Activated T-helper 2 cell treated with anti-CD3 and anti-CD28 coated beads, Interferon-gamma antibody, Interleukin-2, Interleukin-4, amounts not matched to agents 10 μg/mL and 5 μg/mL and 100 μg/mL, durations not matched to agents 14 hours and 24 hours and 36 hours (primary cell): ENCODE measurements at regions not wholly inside any gene's neighbourhood (a gene's known extent, or its start where the extent isn't known, plus 50 kb on each side); places are given as distances from the start of the nearest gene placed in this dataset.

ENCODE experiments used
- DNase-seq: peaks from one replicate; pipeline ENCODE4 v3.0.0; 2021; ENCODE audit warnings: low spot score
- H3K27ac Mint-ChIP-seq: one replicate; pipeline ENCODE4 v1.8.0; 2021; ENCODE audit warnings: mixed read lengths
- H3K27me3 Mint-ChIP-seq: one replicate; pipeline ENCODE4 v1.8.0; 2021; ENCODE audit warnings: low read depth, mixed read lengths
- H3K36me3 Mint-ChIP-seq: one replicate; pipeline ENCODE4 v1.8.0; 2021; ENCODE audit warnings: low read depth, mixed read lengths
- H3K4me1 Mint-ChIP-seq: one replicate; pipeline ENCODE4 v1.8.0; 2021; ENCODE audit warnings: low read depth, mixed read lengths
- H3K4me3 Mint-ChIP-seq: one replicate; pipeline ENCODE4 v1.8.0; 2021; ENCODE audit warnings: low read depth, mild to moderate bottlenecking, moderate library complexity, mixed read lengths
- H3K9me3 Mint-ChIP-seq: one replicate; pipeline ENCODE4 v1.8.0; 2021; ENCODE audit warnings: mixed read lengths
- intact Hi-C: fragments of 100-400 bp; cut with micrococcal nuclease; formaldehyde crosslinking; loops from one replicate; pipeline ENCODE4 v1.15.1; 2023

DNA sequence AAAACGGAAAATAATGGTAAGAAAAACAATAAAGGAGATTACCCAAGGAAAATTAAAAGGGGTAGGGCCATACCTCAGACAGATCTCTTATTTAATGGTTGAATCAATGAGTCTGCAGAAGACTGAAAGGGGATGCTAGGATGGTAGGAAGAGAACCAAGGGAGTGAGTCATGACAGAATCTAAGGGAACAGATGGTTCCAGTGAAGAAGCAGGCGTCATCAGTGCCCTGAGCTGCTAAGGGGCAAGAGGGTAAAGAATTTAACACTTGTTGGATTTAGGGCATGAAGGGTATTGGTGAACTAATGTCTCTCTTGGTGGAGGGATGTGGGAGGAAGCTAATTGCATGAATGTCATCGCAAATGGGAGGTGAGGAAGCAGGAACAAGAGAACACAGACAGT, 329.2 kb upstream of the TSHZ3 start:
- Mint-ChIP-seq H3K36me3 (no peaks in the 10 kb centered on the region), H3K9me3 (no peaks in the 10 kb centered on the region), H3K4me3 (no peak overlapping the region), H3K27ac (no peak overlapping the region), H3K27me3 (no peaks in the 10 kb centered on the region), H3K4me1 (no peaks in the 10 kb centered on the region)
- DNase-seq: no peak
- intact Hi-C loops: no loop called here

DNA sequence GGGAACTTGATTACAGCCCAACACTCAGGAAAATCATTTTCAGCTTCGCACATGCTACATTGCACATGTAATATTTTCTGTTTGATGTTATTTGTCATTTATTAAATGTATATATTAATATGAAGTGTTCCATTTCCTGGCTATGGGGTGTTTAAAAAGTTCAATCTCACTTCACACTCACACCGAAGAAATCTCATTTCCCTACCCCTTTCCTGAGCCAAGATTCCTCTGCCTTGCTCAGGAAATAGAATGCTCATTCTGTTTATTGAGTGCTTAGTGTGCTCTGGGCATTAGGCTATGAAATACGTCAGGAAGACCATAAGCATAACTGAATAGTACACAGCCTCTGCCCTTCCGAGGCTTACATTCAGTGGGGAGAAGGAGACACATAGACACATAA, 331.9 kb upstream of the TSHZ3 start:
- Mint-ChIP-seq H3K4me3 (no peak overlapping the region), H3K9me3 (peaks cover 3% of the 10 kb centered on the region), H3K27me3 (no peaks in the 10 kb centered on the region), H3K36me3 (no peaks in the 10 kb centered on the region), H3K27ac (no peak overlapping the region), H3K4me1 (no peaks in the 10 kb centered on the region)
- intact Hi-C loops: no loop called here
- no peak for DNase-seq

DNA sequence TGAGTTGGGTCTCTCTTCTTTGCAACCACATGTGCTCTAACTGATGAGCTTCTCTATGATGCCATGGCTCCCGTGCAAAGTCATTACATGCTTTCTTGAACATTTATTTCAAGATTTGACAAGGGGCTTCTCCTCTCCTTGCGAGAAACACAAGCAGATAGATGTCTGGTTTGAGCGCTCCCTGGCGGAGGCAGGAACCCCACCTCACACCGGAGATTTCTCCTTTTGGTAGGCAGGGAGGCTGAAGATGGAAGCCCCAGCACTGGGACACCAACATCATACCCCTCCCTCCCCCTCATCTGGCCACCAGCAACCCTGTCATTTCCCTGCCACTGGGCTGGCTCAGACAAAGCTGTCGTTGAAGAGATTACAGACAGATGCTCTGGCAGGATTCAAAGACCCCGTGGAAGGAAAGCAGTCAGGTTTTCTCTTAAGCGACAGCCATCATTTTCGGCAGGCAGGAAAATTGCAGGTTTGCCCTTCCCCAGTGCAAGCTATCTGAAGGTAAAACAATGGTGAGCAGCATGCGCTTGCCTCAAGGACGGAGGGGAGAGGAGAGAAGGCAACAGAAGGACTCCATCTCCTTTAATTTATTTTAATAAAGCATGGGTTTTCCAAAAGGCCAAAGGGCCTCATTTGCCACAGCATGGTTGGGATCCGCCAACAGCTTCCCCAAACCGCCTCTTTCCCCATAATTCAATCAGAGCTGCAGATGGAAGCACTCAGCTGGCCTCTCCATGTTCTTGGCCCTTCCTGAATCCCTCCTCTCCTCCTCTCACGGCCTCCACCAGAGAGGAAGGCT, 344.1 kb upstream of the TSHZ3 start:
- Mint-ChIP-seq H3K27me3 (no peaks in the 10 kb centered on the region), H3K4me1 (no peaks in the 10 kb centered on the region), H3K27ac (no peak overlapping the region), H3K4me3 (no peak overlapping the region), H3K9me3 (peaks cover 4% of the 10 kb centered on the region), H3K36me3 (no peaks in the 10 kb centered on the region)
- intact Hi-C loops: no loop called here
- DNase-seq: no peak

DNA sequence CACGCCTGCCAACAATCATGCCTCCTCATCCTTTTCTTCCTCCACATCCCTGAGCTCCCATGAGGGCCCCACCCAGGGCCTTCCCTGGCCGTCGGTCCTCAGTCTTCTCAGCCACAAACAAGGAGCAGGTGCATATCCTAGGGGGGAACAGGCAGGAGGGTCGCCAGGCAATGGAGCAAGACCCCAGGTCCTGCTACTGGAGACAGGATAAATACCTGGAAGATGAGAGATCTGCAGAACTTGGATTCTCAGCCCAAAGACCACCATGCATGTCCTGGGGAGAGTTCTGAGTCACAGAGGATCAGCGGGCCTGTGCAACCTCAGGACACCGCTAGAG, 344.7 kb upstream of the TSHZ3 start:
- Mint-ChIP-seq H3K27me3 (no peaks in the 10 kb centered on the region), H3K4me3 (no peak overlapping the region), H3K27ac (no peak overlapping the region), H3K36me3 (no peaks in the 10 kb centered on the region), H3K4me1 (no peaks in the 10 kb centered on the region), H3K9me3 (peaks cover 4% of the 10 kb centered on the region)
- intact Hi-C loops: no loop called here
- no peak for DNase-seq

DNA sequence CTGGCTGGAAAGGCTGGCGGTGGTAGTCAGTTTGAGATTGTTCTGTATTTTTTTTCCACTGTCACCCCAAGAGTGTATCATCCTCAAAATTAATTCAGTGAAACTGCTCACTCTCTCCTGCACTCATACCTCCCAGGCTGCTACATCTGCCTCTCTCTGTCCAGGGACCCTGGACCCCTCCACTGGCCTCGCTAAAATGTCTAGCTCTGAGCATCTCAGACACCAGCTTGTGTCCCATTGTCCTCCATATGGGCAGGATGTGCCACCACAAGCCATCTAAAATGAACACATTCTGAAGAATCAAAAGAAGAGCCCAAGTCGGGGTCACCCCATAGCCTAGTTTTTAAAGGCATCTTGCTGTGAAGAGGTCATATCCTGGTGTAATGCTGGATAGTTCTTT, 345.5 kb upstream of the TSHZ3 start:
- no peak for DNase-seq
- Mint-ChIP-seq H3K27ac (no peak overlapping the region), H3K36me3 (no peaks in the 10 kb centered on the region), H3K4me1 (no peaks in the 10 kb centered on the region), H3K9me3 (peaks cover 5% of the 10 kb centered on the region), H3K4me3 (no peak overlapping the region), H3K27me3 (no peaks in the 10 kb centered on the region)
- intact Hi-C loops: no loop called here

DNA sequence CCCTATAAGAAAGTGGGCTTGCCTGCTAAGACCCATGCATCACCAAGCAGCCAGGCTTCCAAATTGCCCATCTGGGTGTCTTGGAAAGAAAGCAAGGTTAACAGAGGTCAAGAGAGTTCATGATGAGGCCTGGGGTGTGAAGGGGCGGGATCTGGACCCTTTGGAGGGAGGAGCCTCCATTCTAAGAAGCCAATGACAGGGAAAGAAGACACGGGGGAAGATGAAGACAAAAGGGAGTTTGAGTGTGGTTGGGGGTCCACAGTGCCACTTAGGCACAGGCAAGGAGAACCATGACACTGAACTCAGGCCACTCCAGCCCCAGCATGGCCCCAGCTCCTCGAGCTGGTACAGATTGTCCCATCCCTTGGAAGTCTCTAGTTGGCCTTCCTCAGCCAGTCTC, 350.2 kb upstream of the TSHZ3 start:
- no peak overlapping the region for H3K4me3 Mint-ChIP-seq
- intact Hi-C loops: no loop called here
- no peak overlapping the region for H3K27ac Mint-ChIP-seq
- H3K9me3 Mint-ChIP-seq: peaks cover 23% of the 10 kb centered on the region
- DNase-seq: no peak
- no peaks in the 10 kb centered on the region for H3K36me3 Mint-ChIP-seq
- H3K4me1 Mint-ChIP-seq: no peaks in the 10 kb centered on the region
- H3K27me3 Mint-ChIP-seq: no peaks in the 10 kb centered on the region

DNA sequence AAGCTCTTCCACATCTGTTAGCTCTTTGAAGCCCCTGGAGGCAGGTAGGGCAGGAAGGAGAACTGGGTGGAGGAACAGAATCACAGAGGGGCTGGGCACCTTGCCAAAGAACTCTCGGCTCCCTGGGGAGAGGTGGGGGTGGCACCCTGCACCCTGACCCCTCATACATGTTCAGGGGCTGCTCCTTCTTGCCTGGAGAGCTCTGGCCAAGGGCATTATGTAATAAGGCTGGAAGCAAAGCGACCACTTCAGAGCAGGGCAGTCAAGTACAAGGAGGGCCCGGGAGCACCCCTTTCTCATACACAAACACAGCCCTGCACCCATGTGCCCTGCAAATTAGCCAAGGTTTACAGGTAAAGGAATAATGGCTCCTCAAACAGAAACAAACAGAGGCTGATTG, 351.9 kb upstream of the TSHZ3 start:
- H3K27me3 Mint-ChIP-seq: no peaks in the 10 kb centered on the region
- H3K9me3 Mint-ChIP-seq: peaks cover 19% of the 10 kb centered on the region
- H3K4me1 Mint-ChIP-seq: no peaks in the 10 kb centered on the region
- intact Hi-C loops: no loop called here
- H3K4me3 Mint-ChIP-seq: no peak overlapping the region
- no peak for DNase-seq
- no peak overlapping the region for H3K27ac Mint-ChIP-seq
- H3K36me3 Mint-ChIP-seq: no peaks in the 10 kb centered on the region

DNA sequence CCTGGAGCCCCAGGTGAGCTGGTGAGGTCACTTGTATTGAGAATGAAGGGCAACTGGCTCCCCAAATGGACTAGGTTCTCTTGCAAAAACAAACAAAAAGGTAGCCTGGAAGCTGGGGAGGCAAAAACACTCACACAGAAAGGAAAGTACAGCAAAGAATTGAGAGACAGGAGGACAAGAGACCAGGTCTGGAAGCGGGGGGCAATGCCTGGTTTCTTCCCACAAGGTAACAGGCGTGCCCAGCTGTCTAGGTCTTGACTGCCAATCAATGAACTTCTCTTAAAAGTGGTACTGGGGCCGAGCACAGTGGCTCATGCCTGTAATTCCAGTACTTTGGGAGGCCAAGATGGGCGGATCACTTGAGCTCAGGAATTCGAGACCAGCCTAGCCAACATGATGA, 356.4 kb upstream of the TSHZ3 start:
- H3K27ac Mint-ChIP-seq: no peak overlapping the region
- no peaks in the 10 kb centered on the region for H3K4me1 Mint-ChIP-seq
- no peaks in the 10 kb centered on the region for H3K36me3 Mint-ChIP-seq
- H3K9me3 Mint-ChIP-seq: peaks cover 16% of the 10 kb centered on the region
- no peaks in the 10 kb centered on the region for H3K27me3 Mint-ChIP-seq
- H3K4me3 Mint-ChIP-seq: no peak overlapping the region
- intact Hi-C loops: no loop called here
- DNase-seq: no peak

DNA sequence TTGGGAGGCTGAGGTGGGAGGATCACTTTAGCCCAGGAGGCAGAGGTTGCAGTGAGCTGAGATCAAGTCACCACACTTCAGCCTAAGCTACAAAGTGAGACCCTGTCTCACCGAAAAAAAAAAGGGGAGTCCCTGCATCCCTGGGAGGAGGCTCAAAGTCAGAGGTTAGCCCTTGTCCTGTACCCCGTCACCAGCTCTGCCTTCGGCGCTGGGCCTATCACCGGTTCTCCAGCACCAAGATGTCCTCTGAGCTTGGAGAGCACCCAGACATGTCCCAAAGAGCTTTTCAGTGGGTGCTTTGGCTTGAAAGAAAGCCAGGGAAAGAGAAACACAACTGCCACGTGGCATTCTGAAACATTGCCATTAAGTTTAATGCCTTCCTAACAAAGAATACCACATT, 356.9 kb upstream of the TSHZ3 start:
- Mint-ChIP-seq H3K4me3 (no peak overlapping the region), H3K36me3 (no peaks in the 10 kb centered on the region), H3K9me3 (peaks cover 16% of the 10 kb centered on the region), H3K27ac (no peak overlapping the region), H3K27me3 (no peaks in the 10 kb centered on the region), H3K4me1 (no peaks in the 10 kb centered on the region)
- DNase-seq: no peak
- intact Hi-C loops: no loop called here

DNA sequence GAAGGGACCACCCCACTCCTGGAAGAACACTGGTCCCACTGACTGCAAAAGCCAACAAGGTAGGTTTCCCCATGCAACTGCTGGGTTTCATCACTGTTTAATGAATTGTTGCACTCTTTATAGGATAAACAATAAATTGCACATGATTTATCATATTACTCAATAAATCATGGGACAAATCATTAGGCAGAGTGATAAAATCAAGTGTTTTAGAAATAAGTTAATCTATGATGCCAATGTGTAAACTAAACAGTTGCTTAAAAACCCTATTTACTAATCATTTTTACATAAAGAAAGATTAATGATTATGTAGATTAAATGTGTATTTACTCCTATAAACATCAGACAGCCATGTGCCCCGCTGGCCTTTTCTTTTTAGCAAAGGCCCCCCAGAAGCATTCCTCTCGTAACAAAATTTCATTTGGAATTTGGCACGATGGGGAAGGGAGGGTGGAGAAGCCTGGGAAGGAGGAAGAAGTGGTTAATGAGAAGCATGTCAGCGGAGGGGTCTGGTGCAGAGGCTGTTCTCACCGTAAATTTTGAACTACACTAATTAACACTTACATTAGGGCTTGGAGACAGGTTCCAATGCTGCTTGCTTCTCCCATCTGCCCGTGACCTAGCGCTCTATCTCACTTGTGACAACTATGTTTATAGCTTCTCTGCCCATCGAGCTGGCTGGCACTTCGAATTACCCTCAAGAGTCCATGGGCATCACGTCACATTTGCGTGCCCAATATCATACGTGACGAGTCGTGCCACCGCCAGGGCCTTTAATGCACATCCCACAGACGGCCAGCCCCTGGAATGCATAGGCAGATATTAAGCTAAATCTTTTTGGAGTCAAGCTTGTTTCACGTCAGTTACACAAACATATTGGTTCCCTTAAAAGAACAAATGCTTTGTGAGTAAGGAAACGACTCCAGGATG, 357.7 kb upstream of the TSHZ3 start:
- H3K4me3 Mint-ChIP-seq: no peak overlapping the region
- no peaks in the 10 kb centered on the region for H3K36me3 Mint-ChIP-seq
- no peaks in the 10 kb centered on the region for H3K4me1 Mint-ChIP-seq
- DNase-seq: no peak
- H3K9me3 Mint-ChIP-seq: peaks cover 19% of the 10 kb centered on the region
- intact Hi-C loops: no loop called here
- no peak overlapping the region for H3K27ac Mint-ChIP-seq
- H3K27me3 Mint-ChIP-seq: no peaks in the 10 kb centered on the region

DNA sequence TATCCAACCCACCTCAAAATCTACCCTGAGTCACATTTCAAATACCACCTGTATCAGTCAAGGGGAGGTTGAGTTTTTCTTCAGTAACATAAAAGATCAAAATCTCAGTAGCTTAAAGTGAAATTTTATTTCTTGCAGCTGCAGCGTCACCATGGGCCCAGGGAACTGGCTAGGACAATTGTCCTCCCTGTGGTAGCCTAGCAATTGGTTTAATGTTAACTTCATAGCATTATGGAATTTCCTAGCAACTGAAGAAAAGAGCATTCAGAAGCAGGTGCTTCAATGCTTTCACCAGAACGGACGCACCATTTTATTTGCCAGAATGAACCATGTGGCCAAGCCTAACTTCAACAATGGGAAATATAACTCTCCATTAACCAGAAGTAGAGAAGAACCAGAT, 359.3 kb upstream of the TSHZ3 start:
- Mint-ChIP-seq H3K27me3 (no peaks in the 10 kb centered on the region), H3K4me1 (no peaks in the 10 kb centered on the region), H3K9me3 (peaks cover 22% of the 10 kb centered on the region), H3K27ac (no peak overlapping the region), H3K36me3 (no peaks in the 10 kb centered on the region), H3K4me3 (no peak overlapping the region)
- no peak for DNase-seq
- intact Hi-C loops: no loop called here

DNA sequence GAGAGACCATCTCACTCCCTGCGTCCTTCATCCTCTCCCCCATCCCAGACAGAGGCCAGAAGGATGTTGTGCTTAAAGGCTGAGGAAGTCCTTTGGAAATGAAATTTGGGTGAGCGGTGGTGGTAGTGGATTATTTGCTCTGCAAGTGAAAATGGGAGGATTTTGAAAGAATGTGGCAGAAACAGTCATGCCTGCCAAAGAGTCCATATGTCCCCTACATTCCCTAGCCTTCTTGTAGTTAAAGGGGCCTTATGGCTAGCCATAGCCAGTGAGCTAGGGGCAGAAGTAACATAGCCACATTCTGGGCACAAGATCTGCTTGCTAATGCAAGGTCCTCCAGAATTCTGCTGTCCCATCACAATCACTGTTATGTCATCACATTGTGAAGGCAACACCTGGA, 360.2 kb upstream of the TSHZ3 start:
- Mint-ChIP-seq H3K36me3 (no peaks in the 10 kb centered on the region), H3K4me3 (no peak overlapping the region), H3K27me3 (no peaks in the 10 kb centered on the region), H3K27ac (no peak overlapping the region), H3K9me3 (peaks cover 21% of the 10 kb centered on the region), H3K4me1 (no peaks in the 10 kb centered on the region)
- no peak for DNase-seq
- intact Hi-C loops: no loop called here

DNA sequence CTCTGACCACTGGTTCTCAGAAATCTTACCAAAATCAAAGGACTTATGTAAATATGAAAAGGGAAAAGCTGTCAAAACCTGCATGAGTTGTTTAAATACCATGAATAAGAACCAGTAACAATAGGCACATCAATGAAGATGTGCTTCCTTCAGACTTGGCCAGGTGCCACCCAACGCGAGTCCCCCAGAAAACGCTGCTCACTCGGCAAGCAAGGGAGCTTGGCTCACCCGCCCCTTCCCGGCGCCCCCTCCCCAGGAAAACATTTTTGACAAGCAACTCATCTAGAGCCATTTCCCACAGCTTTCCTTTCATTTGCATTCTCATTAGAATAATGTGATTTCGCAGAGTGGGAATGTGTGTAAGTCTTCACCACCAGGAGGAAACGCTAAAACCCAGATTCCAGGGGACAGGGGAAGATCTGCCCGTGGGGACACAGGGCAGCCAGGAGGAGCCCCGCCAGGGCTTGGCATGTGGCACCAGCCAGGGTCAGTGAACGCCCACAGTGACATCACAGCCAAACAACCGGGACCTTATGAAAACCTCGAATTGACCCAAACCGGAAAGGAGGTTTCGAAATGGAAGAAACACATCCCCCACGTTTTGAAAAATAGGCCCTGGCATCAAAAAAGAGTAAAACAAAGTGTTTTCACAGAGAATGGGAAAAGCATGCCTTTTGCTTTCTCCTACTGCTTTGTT, 366.2 kb upstream of the TSHZ3 start:
- H3K4me1 Mint-ChIP-seq: no peaks in the 10 kb centered on the region
- peaks cover 16% of the 10 kb centered on the region for H3K9me3 Mint-ChIP-seq
- no peak for DNase-seq
- H3K36me3 Mint-ChIP-seq: no peaks in the 10 kb centered on the region
- no peak overlapping the region for H3K27ac Mint-ChIP-seq
- intact Hi-C loops: no loop called here
- H3K27me3 Mint-ChIP-seq: no peaks in the 10 kb centered on the region
- no peak overlapping the region for H3K4me3 Mint-ChIP-seq
